GM23338 (cell line): ENCODE measurements at regions not wholly inside any gene's neighbourhood (a gene's known extent, or its start where the extent isn't known, plus 50 kb on each side); places are given as distances from the start of the nearest gene placed in this dataset.

Source experiments
- ATAC-seq: fragments of 200-7000 bp; cut with Tn5 transposase; 3 replicates; pipeline ENCODE4 v1.9.1; 2020
- DNase-seq: peaks from one replicate; pipeline ENCODE4 v3.0.0-alpha.2; 2015; ENCODE audit warnings: low spot score
- H2AFZ ChIP-seq: fragments of 200-600 bp; sonication (generic); 2 replicates; pipeline ENCODE4 v1.8.0; 2016; ENCODE audit warnings: antibody characterized with exemption, mild to moderate bottlenecking, moderate library complexity
- H3F3A ChIP-seq: fragments of 200-600 bp; sonication (generic); replicated peaks from 2 replicates; pipeline ENCODE4 v1.8.0; 2017; ENCODE audit warnings: antibody characterized with exemption, mixed run types, low read depth
- H3K27ac ChIP-seq: fragments of 200-600 bp; sonication (generic); 2 replicates; pipeline ENCODE4 v1.6.1; 2016; ENCODE audit warnings: low read depth
- H3K27me3 ChIP-seq: fragments of 200-600 bp; sonication (generic); 2 replicates; pipeline ENCODE4 v1.8.0; 2016; ENCODE audit warnings: mild to moderate bottlenecking, mixed run types, moderate library complexity; ENCODE audit not compliant: insufficient read depth
- H3K36me3 ChIP-seq: fragments of 200-600 bp; sonication (generic); 2 replicates; pipeline ENCODE4 v1.8.0; 2016; ENCODE audit warnings: mild to moderate bottlenecking; ENCODE audit not compliant: insufficient read depth
- H3K4me1 ChIP-seq: fragments of 200-600 bp; sonication (generic); 2 replicates; pipeline ENCODE4 v1.8.0; 2016; ENCODE audit warnings: mild to moderate bottlenecking, moderate library complexity; ENCODE audit not compliant: insufficient read depth
- H3K4me2 ChIP-seq: fragments of 200-600 bp; sonication (generic); 2 replicates; pipeline ENCODE4 v1.7.1; 2017; ENCODE audit warnings: mixed run types
- H3K4me3 ChIP-seq: fragments of 200-600 bp; sonication (generic); 2 replicates; pipeline ENCODE4 v1.6.1; 2016; ENCODE audit warnings: mixed run types
- H3K79me2 ChIP-seq: fragments of 200-600 bp; sonication (generic); replicated peaks from 2 replicates; pipeline ENCODE4 v1.8.0; 2017; ENCODE audit warnings: mild to moderate bottlenecking; ENCODE audit not compliant: insufficient read depth
- H3K9me2 ChIP-seq: fragments of 200-600 bp; sonication (generic); 2 replicates; pipeline ENCODE4 v1.8.0; 2017; ENCODE audit not compliant: insufficient read depth
- H4K20me1 ChIP-seq: fragments of 200-600 bp; sonication (generic); replicated peaks from 2 replicates; pipeline ENCODE4 v1.8.0; 2017; ENCODE audit warnings: mild to moderate bottlenecking; ENCODE audit not compliant: insufficient read depth
- H3K27ac Mint-ChIP-seq: 2 replicates; pipeline ENCODE4 v1.8.0; 2020; ENCODE audit warnings: inconsistent platforms, mild to moderate bottlenecking, moderate library complexity, mixed read lengths
- H3K27me3 Mint-ChIP-seq: 3 replicates; pipeline ENCODE4 v1.8.0; 2022; ENCODE audit warnings: low read depth, mild to moderate bottlenecking, moderate library complexity, mixed read lengths, inconsistent platforms; ENCODE audit not compliant: insufficient read depth, poor library complexity
- H3K36me3 Mint-ChIP-seq: 3 replicates; pipeline ENCODE4 v1.8.0; 2021; ENCODE audit warnings: low read depth, mild to moderate bottlenecking, inconsistent platforms, moderate library complexity, mixed read lengths
- H3K4me1 Mint-ChIP-seq: 3 replicates; pipeline ENCODE4 v1.8.0; 2020; ENCODE audit warnings: mild to moderate bottlenecking, inconsistent platforms, mixed read lengths
- H3K4me3 Mint-ChIP-seq: 3 replicates; pipeline ENCODE4 v1.8.0; 2021; ENCODE audit warnings: moderate library complexity, mild to moderate bottlenecking, inconsistent platforms, mixed read lengths
- H3K9me3 Mint-ChIP-seq: 3 replicates; pipeline ENCODE4 v1.8.0; 2020; ENCODE audit warnings: moderate library complexity, mild to moderate bottlenecking, inconsistent platforms, mixed read lengths
- CREB1 ChIP-seq: fragments of 250-450 bp; sonication (Bioruptor Pico); IDR thresholded peaks from 2 replicates; pipeline ENCODE4 v1.5.0; 2020; ENCODE audit warnings: low read depth, mild to moderate bottlenecking, moderate library complexity
- CTCF ChIP-seq, 2 experiments: fragments of 200-600 bp in 1 of 2; sonication (generic) in 1 of 2; conservative IDR thresholded peaks; 2 replicates each; pipeline versions ENCODE4 v1.5.1 to v1.6.1; 2016 to 2017; ENCODE audit warnings: antibody characterized with exemption in 2 of 2, low read depth in 2 of 2, mild to moderate bottlenecking in 2 of 2, moderate library complexity in 1 of 2
- ETS1 ChIP-seq: IDR thresholded peaks from 2 replicates; pipeline ENCODE4 v1.6.1; 2016; ENCODE audit warnings: antibody characterized with exemption
- EZH2phosphoT487 ChIP-seq: fragments of 200-600 bp; sonication (generic); IDR thresholded peaks from one replicate; pipeline ENCODE4 v1.8.1; 2018; ENCODE audit warnings: antibody characterized with exemption; ENCODE audit not compliant: unreplicated experiment
- JUNB ChIP-seq: IDR thresholded peaks from one replicate; pipeline ENCODE4 v1.6.1; 2016; ENCODE audit warnings: antibody characterized with exemption; ENCODE audit not compliant: unreplicated experiment
- NANOG ChIP-seq: IDR thresholded peaks from 2 replicates; pipeline ENCODE4 v1.6.1; 2016; ENCODE audit warnings: antibody characterized with exemption, borderline replicate concordance
- POLR2AphosphoS5 ChIP-seq: IDR thresholded peaks from 2 replicates; pipeline ENCODE4 v1.6.1; 2016; ENCODE audit warnings: antibody characterized with exemption, low read depth
- STAT1 ChIP-seq: IDR thresholded peaks from one replicate; pipeline ENCODE4 v1.6.1; 2016; ENCODE audit warnings: antibody characterized with exemption; ENCODE audit not compliant: unreplicated experiment
- ZNF114 ChIP-seq: fragments of 250-450 bp; sonication (Bioruptor Pico); IDR thresholded peaks from 2 replicates; pipeline ENCODE4 v1.5.0; 2020; ENCODE audit warnings: mild to moderate bottlenecking, moderate library complexity

- ATAC-seq (peak; percentile 96), DNase-seq (peak; percentile 71)
- H2AFZ ChIP-seq = no peak overlapping the region
- Mint-ChIP-seq H3K4me3 (peak overlapping the region; percentile 15), H3K27me3 (peaks cover 19% of the 10 kb centered on the region), H3K36me3 (peaks cover 10% of the 10 kb centered on the region; the same call in 2 of the 3 replicates), H3K27ac (no peak overlapping the region), H3K4me1 (peaks cover 35% of the 10 kb centered on the region), H3K9me3 (peaks cover 15% of the 10 kb centered on the region; the same call in 2 of the 3 replicates)
- peaks cover 31% of the 10 kb centered on the region for H3K4me1 ChIP-seq
- no peaks in the 10 kb centered on the region for H3K36me3 ChIP-seq
- no peaks in the 10 kb centered on the region for H4K20me1 ChIP-seq
- peak overlapping the region; percentile 64 for H3K4me2 ChIP-seq
- peaks cover 37% of the 10 kb centered on the region for H3K27me3 ChIP-seq
- TF ChIP-seq ETS1 (no peak), POLR2AphosphoS5 (peak; percentile 59), NANOG (peak; percentile 43; the same call in 1 of the 2 replicates), STAT1 (no peak), ZNF114 (CRISPR knock-in tag) (peak; percentile 58; the same call in 1 of the 2 replicates), CREB1 (CRISPR knock-in tag) (peak; percentile 55), JUNB (no peak)
- no peak overlapping the region for H3K27ac ChIP-seq
- no peaks in the 10 kb centered on the region for H3K79me2 ChIP-seq
- no peaks in the 10 kb centered on the region for H3F3A ChIP-seq
- 0 out of 2 replicates have a peak, but pooled peaks cover 5% of the 10 kb centered on the region for H3K9me2 ChIP-seq
- peak overlapping the region; percentile 9; the same call in 1 of the 2 replicates for H3K4me3 ChIP-seq
Observed at GRCh38 chr2:139369423-139370409, 589.5 kb upstream of the NXPH2 start.

GRCh38 chr2:139367416-139367815 is 587.2 kb upstream of the NXPH2 start:
- H2AFZ ChIP-seq = no peak overlapping the region
- DNase-seq (no peak), ATAC-seq (no peak)
- TF ChIP-seq CTCF (conservative IDR thresholded peaks at IDR 0.05; ENCODE audit: low read depth in 2 of 2) = peak in 1 of 2 experiments; percentile 38; a peak in 2 of 4 replicates
- TF ChIP-seq EZH2phosphoT487 = no peak
- no peak for TF ChIP-seq ETS1
- no peak for TF ChIP-seq NANOG
- H3K9me2 ChIP-seq = 0 out of 2 replicates have a peak, but pooled peaks cover 5% of the 10 kb centered on the region
- peaks cover 12% of the 10 kb centered on the region; the same call in 2 of the 3 replicates for H3K9me3 Mint-ChIP-seq
- H3F3A ChIP-seq = no peaks in the 10 kb centered on the region
- no peak overlapping the region for H3K4me3 Mint-ChIP-seq
- peaks cover 37% of the 10 kb centered on the region for H3K27me3 ChIP-seq
- peaks cover 27% of the 10 kb centered on the region for H3K4me1 Mint-ChIP-seq
- no peaks in the 10 kb centered on the region for H3K79me2 ChIP-seq
- H3K27me3 Mint-ChIP-seq = peaks cover 19% of the 10 kb centered on the region
- H3K36me3 ChIP-seq = no peaks in the 10 kb centered on the region
- no peak overlapping the region for H3K27ac ChIP-seq
- no peak overlapping the region for H3K4me3 ChIP-seq
- H3K36me3 Mint-ChIP-seq = peaks cover 10% of the 10 kb centered on the region; the same call in 2 of the 3 replicates
- no peak overlapping the region for H3K27ac Mint-ChIP-seq
- H3K4me2 ChIP-seq = no peak overlapping the region
- no peaks in the 10 kb centered on the region for H4K20me1 ChIP-seq
- H3K4me1 ChIP-seq = peaks cover 17% of the 10 kb centered on the region; the same call in 1 of the 2 replicates
